Daoy (cell line): ENCODE measurements at regions not wholly inside any gene's neighbourhood (a gene's known extent, or its start where the extent isn't known, plus 50 kb on each side); places are given as distances from the start of the nearest gene placed in this dataset.

Experiments used
- DNase-seq: peaks from one replicate; pipeline ENCODE4 v3.0.0-alpha.2; 2015; ENCODE audit warnings: low read depth

- no peak for DNase-seq
Observed at GRCh38 chr4:136306361-136306760, 1225.9 kb downstream of the PCDH18 start.

- DNase-seq: no peak
Observed at GRCh38 chr4:136302566-136302965, 1229.7 kb downstream of the PCDH18 start.

GRCh38 chr4:136301749-136302495, 1230.4 kb downstream of the PCDH18 start:
- no peak for DNase-seq

GRCh38 chr4:136283977-136284376, 1248.3 kb downstream of the PCDH18 start:
- DNase-seq: no peak

GRCh38 chr4:136281889-136282288, 1250.4 kb downstream of the PCDH18 start:
- DNase-seq: no peak

GRCh38 chr4:136281307-136281706, 1251.0 kb downstream of the PCDH18 start:
- DNase-seq: no peak

- DNase-seq: no peak
Observed at GRCh38 chr4:136277741-136278140, 1254.6 kb downstream of the PCDH18 start.

- no peak for DNase-seq
Observed at GRCh38 chr4:136246876-136247275, 1285.4 kb downstream of the PCDH18 start.

GRCh38 chr4:136241221-136241986, 1290.9 kb downstream of the PCDH18 start:
- DNase-seq: no peak

- DNase-seq: no peak
Observed at GRCh38 chr4:136227315-136227714, 1305.0 kb downstream of the PCDH18 start.

- DNase-seq: no peak
Observed at GRCh38 chr4:136219592-136220125, 1312.6 kb downstream of the PCDH18 start.

- DNase-seq: no peak
Observed at GRCh38 chr4:136203199-136203598, 1329.1 kb downstream of the PCDH18 start.

GRCh38 chr4:136198358-136198757, 1333.9 kb downstream of the PCDH18 start:
- no peak for DNase-seq

GRCh38 chr4:136194962-136195361, 1337.3 kb downstream of the PCDH18 start:
- no peak for DNase-seq

GRCh38 chr4:136186650-136187049, 1345.6 kb downstream of the PCDH18 start:
- DNase-seq: no peak

- DNase-seq: no peak
Observed at GRCh38 chr4:136183513-136183912, 1348.8 kb downstream of the PCDH18 start.

GRCh38 chr4:136156947-136157346, 1375.3 kb downstream of the PCDH18 start:
- no peak for DNase-seq

- no peak for DNase-seq
Observed at GRCh38 chr4:136150046-136150445, 1382.2 kb downstream of the PCDH18 start.

- no peak for DNase-seq
Observed at GRCh38 chr4:136136601-136137000, 1395.7 kb downstream of the PCDH18 start.

GRCh38 chr4:136124251-136124745, 1408.0 kb downstream of the PCDH18 start:
- DNase-seq: no peak

- no peak for DNase-seq
Observed at GRCh38 chr4:136121426-136121825, 1410.9 kb downstream of the PCDH18 start.

- no peak for DNase-seq
Observed at GRCh38 chr4:136113921-136114320, 1418.4 kb downstream of the PCDH18 start.

GRCh38 chr4:136112116-136112515, 1420.2 kb downstream of the PCDH18 start:
- DNase-seq: no peak
